Astrocyte (in vitro differentiated cells and primary cell): ENCODE measurements at regions not wholly inside any gene's neighbourhood (a gene's known extent, or its start where the extent isn't known, plus 50 kb on each side); places are given as distances from the start of the nearest gene placed in this dataset.
"Not testable (repeated sequence)": the region's sequence is repeated elsewhere in the genome, so short reads cannot be mapped to it uniquely, and the experiment has no call there.

Source experiments
- DNase-seq: peaks from one replicate; pipeline ENCODE4 v3.0.0-alpha.2; 2010; ENCODE audit warnings: low read depth
- FAIRE-seq: peaks from 2 replicates; lab custom pipeline; 2011; peaks lifted over from hg19 to GRCh38; lab: Jason Lieb, UNC
- H2AFZ ChIP-seq: 2 replicates; pipeline ENCODE4 v1.6.0; 2012; ENCODE audit warnings: low read depth, low read length, inconsistent platforms
- H3K27ac ChIP-seq: 2 replicates; pipeline ENCODE4 v1.5.1; 2011; ENCODE audit warnings: low read depth, low read length, inconsistent platforms
- H3K27me3 ChIP-seq: 2 replicates; pipeline ENCODE4 v1.6.0; 2011; ENCODE audit warnings: low read length, inconsistent platforms; ENCODE audit not compliant: insufficient read depth
- H3K36me3 ChIP-seq: 2 replicates; pipeline ENCODE4 v1.5.1; 2011; ENCODE audit warnings: low read length, inconsistent platforms; ENCODE audit not compliant: insufficient read depth
- H3K4me1 ChIP-seq: 2 replicates; pipeline ENCODE4 v1.5.1; 2011; ENCODE audit warnings: low read length, inconsistent platforms; ENCODE audit not compliant: insufficient read depth
- H3K4me2 ChIP-seq: 2 replicates; pipeline ENCODE4 v1.6.0; 2012; ENCODE audit warnings: low read length, inconsistent platforms
- H3K4me3 ChIP-seq: 2 replicates; pipeline ENCODE4 v1.5.1; 2011; ENCODE audit warnings: low read depth, mild to moderate bottlenecking, low read length, inconsistent platforms; ENCODE audit not compliant: insufficient read depth
- H3K79me2 ChIP-seq: 2 replicates; pipeline ENCODE4 v1.6.0; 2012; ENCODE audit warnings: mild to moderate bottlenecking, low read length, inconsistent platforms; ENCODE audit not compliant: insufficient read depth
- H3K9ac ChIP-seq: 2 replicates; pipeline ENCODE4 v1.6.0; 2012; ENCODE audit warnings: mild to moderate bottlenecking, low read length, inconsistent platforms
- H3K9me3 ChIP-seq: 2 replicates; pipeline ENCODE4 v1.5.1; 2012; ENCODE audit warnings: low read depth, mild to moderate bottlenecking, low read length, inconsistent platforms; ENCODE audit not compliant: insufficient read depth
- H4K20me1 ChIP-seq: 2 replicates; pipeline ENCODE4 v1.6.0; 2012; ENCODE audit warnings: low read length, inconsistent platforms; ENCODE audit not compliant: insufficient read depth
- H3K27ac Mint-ChIP-seq: one replicate; pipeline ENCODE4 v1.8.0; 2021; ENCODE audit warnings: mild to moderate bottlenecking, mixed read lengths; ENCODE audit not compliant: unreplicated experiment
- H3K27me3 Mint-ChIP-seq: one replicate; pipeline ENCODE4 v1.8.0; 2021; ENCODE audit warnings: low read depth, mixed read lengths; ENCODE audit not compliant: unreplicated experiment
- H3K36me3 Mint-ChIP-seq: one replicate; pipeline ENCODE4 v1.8.0; 2021; ENCODE audit warnings: low read depth, mixed read lengths; ENCODE audit not compliant: unreplicated experiment
- H3K4me1 Mint-ChIP-seq: one replicate; pipeline ENCODE4 v1.8.0; 2021; ENCODE audit warnings: low read depth, mixed read lengths; ENCODE audit not compliant: unreplicated experiment
- H3K4me3 Mint-ChIP-seq: one replicate; pipeline ENCODE4 v1.8.0; 2021; ENCODE audit warnings: mild to moderate bottlenecking, moderate library complexity, mixed read lengths; ENCODE audit not compliant: unreplicated experiment
- H3K9me3 Mint-ChIP-seq: one replicate; pipeline ENCODE4 v1.8.0; 2021; ENCODE audit warnings: mild to moderate bottlenecking, mixed read lengths; ENCODE audit not compliant: unreplicated experiment
- EZH2 ChIP-seq: IDR thresholded peaks from 2 replicates; pipeline ENCODE4 v1.6.1; 2012; ENCODE audit warnings: mild to moderate bottlenecking, low read length, inconsistent platforms; ENCODE audit not compliant: insufficient read depth
- TF ChIP-seq, protein P1 (sequence below): IDR thresholded peaks from 2 replicates; pipeline ENCODE4 v1.5.1; 2011; ENCODE audit warnings: low read depth, mild to moderate bottlenecking, inconsistent platforms, low read length, moderate library complexity; ENCODE audit not compliant: insufficient read depth

DNA sequence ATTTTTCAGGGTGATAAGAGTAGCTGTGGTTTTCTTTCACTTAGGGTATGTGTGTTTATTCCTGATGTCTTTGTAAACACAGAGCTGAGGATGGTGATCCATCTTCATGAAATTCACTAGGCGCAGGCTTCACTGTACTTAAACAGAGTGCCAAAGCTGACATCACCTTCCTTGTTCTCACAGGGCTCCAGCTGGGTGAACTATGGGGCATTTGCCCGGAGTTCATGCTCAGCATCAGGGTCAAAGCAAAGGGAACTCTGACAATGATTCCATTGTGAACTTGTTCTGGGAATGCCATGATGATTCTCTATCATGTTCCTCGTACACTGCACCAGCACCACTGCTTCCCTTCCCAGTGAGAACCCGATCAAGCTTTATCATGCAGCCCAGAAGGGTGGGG, 184.8 kb upstream of the P2RY1 start:
- H3K9ac ChIP-seq, result no peak overlapping the region
- no peaks in the 10 kb centered on the region for H3K36me3 Mint-ChIP-seq
- DNase-seq (no peak), FAIRE-seq (no peak)
- H3K79me2 ChIP-seq, result no peaks in the 10 kb centered on the region
- peak overlapping the region; percentile 23 for H2AFZ ChIP-seq
- peaks cover 5% of the 10 kb centered on the region for H3K27me3 Mint-ChIP-seq
- no peaks in the 10 kb centered on the region for H3K36me3 ChIP-seq
- peaks cover 2% of the 10 kb centered on the region for H3K9me3 Mint-ChIP-seq
- H3K9me3 ChIP-seq, result no peaks in the 10 kb centered on the region
- H3K27ac Mint-ChIP-seq, result no peak overlapping the region
- no peaks in the 10 kb centered on the region for H3K4me1 ChIP-seq
- H3K27ac ChIP-seq, result no peak overlapping the region
- H3K4me1 Mint-ChIP-seq, result no peaks in the 10 kb centered on the region
- no peak overlapping the region for H3K4me2 ChIP-seq
- TF ChIP-seq, protein P1, sequence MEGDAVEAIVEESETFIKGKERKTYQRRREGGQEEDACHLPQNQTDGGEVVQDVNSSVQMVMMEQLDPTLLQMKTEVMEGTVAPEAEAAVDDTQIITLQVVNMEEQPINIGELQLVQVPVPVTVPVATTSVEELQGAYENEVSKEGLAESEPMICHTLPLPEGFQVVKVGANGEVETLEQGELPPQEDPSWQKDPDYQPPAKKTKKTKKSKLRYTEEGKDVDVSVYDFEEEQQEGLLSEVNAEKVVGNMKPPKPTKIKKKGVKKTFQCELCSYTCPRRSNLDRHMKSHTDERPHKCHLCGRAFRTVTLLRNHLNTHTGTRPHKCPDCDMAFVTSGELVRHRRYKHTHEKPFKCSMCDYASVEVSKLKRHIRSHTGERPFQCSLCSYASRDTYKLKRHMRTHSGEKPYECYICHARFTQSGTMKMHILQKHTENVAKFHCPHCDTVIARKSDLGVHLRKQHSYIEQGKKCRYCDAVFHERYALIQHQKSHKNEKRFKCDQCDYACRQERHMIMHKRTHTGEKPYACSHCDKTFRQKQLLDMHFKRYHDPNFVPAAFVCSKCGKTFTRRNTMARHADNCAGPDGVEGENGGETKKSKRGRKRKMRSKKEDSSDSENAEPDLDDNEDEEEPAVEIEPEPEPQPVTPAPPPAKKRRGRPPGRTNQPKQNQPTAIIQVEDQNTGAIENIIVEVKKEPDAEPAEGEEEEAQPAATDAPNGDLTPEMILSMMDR, result no peak
- TF ChIP-seq EZH2, result no peak
- no peaks in the 10 kb centered on the region for H4K20me1 ChIP-seq
- no peaks in the 10 kb centered on the region for H3K27me3 ChIP-seq
- H3K4me3 ChIP-seq, result no peak overlapping the region
- H3K4me3 Mint-ChIP-seq, result no peak overlapping the region

DNA sequence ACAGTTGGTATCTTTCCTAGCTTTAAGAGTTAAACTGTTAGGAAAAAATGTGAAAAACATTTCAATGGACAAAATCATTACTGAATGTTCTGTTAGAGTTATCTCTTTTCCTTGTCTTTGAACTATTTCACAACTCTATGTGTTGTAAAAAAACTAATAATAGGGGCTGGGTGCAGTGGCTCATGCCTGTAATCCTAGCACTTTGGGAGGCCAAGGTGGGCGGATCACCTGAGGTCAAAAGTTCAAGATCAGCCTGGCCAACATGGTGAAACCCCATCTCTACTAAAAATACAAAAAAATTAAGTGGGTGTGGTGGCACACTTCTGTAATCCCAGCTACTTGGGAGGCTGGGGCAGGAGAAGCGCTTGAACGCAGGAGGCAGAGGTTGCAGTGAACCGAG, 184.0 kb upstream of the P2RY1 start:
- H3K9me3 Mint-ChIP-seq, H3K36me3 Mint-ChIP-seq, H3K27ac ChIP-seq, H4K20me1 ChIP-seq, H3K36me3 ChIP-seq, H3K9ac ChIP-seq, H3K4me3 Mint-ChIP-seq, H3K4me2 ChIP-seq, H3K4me1 Mint-ChIP-seq, H3K9me3 ChIP-seq, DNase-seq, H3K27me3 ChIP-seq, FAIRE-seq, H3K4me3 ChIP-seq, H3K27ac Mint-ChIP-seq, H3K27me3 Mint-ChIP-seq, H2AFZ ChIP-seq, H3K79me2 ChIP-seq, H3K4me1 ChIP-seq: not testable (repeated sequence)

DNA sequence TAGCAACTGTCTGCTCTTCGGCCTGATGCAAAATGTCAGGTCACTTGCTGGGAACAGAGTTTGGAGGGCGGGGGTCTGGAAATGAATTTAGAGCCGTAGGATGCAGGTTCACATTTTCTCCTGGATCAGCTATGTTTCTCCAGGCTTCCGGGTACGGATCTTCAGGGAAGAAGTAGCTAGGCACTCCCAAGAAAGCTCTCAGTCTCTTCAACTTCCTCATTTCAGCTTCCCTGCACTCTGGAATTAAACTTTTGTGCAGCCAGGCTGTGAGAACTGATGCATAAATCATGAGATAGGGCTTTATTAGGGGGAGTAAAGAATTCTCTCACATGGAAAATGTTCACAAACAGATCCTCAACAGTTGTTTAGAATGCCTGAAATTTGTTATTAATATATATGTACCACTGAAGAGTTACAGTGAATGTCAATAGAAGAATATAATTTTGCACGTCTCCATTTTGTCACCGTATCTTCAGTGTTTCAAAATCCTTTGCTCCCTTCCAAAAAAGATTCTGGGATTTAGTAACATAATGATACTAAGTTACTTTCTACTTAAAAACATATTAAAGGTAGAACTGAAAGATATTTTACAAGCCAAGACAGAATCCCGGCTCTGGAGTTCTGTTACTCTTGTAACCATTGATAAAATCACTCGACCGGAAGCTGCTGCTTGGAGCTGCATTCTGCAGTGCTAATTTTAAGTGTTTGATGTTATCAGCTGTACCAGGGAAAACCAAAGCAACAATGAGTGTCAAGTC, 178.5 kb upstream of the P2RY1 start:
- TF ChIP-seq, protein P1, result no peak
- TF ChIP-seq EZH2, result no peak
- no peaks in the 10 kb centered on the region for H3K9me3 ChIP-seq
- Mint-ChIP-seq H3K4me3 (no peak overlapping the region), H3K4me1 (peaks cover 4% of the 10 kb centered on the region), H3K9me3 (no peaks in the 10 kb centered on the region), H3K27me3 (peaks cover 5% of the 10 kb centered on the region), H3K36me3 (no peaks in the 10 kb centered on the region), H3K27ac (no peak overlapping the region)
- no peaks in the 10 kb centered on the region for H4K20me1 ChIP-seq
- H2AFZ ChIP-seq, result peak overlapping the region; percentile 49
- no peaks in the 10 kb centered on the region for H3K4me1 ChIP-seq
- no peaks in the 10 kb centered on the region for H3K27me3 ChIP-seq
- H3K4me3 ChIP-seq, result peak overlapping the region; percentile 12
- no peaks in the 10 kb centered on the region for H3K36me3 ChIP-seq
- no peak for FAIRE-seq
- peak; percentile 4 for DNase-seq
- H3K9ac ChIP-seq, result no peak overlapping the region
- no peaks in the 10 kb centered on the region for H3K79me2 ChIP-seq
- peak overlapping the region; percentile 55 for H3K4me2 ChIP-seq
- H3K27ac ChIP-seq, result no peak overlapping the region
